Fibroblast of the conjunctiva (primary cell): ENCODE measurements at regions not wholly inside any gene's neighbourhood (a gene's known extent, or its start where the extent isn't known, plus 50 kb on each side); places are given as distances from the start of the nearest gene placed in this dataset.

Experiments used
- DNase-seq: peaks from one replicate; pipeline ENCODE4 v3.0.0-alpha.2; 2010; ENCODE audit warnings: low read depth

DNA sequence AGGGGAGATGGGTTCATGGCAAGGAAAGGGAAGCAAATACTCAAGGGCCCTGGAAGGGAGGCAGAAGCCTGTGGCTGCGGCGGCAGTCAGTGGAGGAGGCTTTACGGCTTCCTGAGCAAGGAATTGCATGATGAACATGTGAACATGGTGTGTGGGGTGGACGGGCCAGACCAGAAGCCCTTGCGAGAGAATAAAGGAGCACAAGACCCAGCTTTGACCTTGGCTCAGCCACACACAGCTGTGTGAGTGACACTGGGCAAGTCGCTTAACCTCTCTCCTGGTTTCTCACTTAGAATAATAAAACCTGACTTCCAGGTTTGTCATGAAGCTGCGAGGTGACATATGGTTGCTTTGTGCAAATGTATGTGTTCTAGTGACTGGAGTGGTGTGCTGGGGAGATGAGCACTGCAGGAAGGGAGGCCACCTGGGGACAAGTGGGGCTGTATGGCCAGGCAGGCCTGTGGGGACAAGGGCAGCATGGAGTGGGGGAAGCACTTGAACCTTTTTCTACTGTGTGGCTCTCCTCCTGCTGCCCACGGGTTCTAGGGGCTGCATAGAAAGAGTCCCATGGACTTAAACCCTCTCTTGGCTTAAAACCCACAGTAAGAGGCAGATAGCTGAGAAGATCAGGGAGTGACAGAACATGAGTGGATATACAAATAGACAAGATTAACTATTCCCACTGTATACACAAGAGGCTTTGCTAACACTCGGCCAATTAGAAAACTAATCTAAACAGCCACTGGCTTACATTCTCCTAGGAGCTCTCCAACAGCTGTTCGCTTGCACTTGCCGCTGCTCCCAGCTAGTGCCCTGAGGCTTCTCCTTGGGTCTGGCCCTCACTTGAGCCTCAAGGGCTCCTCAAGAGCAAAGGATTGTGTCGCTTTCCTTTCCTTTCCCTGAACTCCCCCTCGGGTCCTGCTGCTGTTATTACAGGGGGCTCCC is 67.3 kb upstream of the CDON start:
- DNase-seq: no peak

DNA sequence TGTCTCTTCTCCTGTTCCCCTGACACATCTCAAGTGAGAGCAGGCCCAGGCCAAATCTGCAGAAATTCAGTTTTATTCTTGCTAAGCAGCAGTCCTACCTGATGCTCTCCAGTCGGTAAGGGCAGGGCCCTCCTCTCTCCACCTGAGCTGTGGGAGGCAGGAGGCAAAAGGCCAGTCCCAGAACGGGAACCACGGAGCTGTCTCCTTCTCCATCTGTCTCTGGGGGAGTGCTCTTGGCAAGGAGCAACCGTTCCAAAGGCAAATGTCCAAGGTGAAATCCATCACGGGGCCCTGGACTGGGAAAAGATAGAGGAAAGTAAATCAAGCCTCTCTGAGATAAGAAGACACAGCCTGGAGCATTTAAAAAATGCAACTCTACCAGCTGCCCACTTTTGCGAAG is 65.2 kb upstream of the CDON start:
- DNase-seq: no peak

DNA sequence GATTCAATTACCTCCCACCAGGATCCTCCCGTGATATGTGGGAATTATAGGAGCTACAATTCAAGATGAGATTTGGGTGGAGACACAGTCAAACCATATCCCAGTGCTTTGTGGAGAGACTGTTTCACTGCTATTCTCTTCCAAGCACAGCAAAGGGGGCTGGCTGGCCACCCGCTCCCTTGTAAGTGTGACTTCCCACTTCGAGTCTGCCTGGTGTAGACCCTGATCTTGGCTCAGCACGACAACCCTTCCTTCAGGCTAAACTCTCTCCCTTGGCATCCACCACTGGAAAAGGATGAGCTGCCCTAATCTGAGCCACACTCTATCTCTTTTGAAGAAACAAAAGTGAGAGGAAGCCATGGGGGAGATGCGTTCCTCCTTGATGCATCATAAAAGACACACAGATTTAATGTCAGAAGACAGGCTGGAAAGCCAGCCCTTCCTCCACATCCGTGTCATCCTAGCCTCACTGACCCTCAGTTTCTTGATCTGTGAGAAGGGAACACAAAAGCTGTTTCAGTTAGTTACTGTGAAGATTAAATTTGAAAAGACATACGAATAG is 64.7 kb upstream of the CDON start:
- DNase-seq: no peak

DNA sequence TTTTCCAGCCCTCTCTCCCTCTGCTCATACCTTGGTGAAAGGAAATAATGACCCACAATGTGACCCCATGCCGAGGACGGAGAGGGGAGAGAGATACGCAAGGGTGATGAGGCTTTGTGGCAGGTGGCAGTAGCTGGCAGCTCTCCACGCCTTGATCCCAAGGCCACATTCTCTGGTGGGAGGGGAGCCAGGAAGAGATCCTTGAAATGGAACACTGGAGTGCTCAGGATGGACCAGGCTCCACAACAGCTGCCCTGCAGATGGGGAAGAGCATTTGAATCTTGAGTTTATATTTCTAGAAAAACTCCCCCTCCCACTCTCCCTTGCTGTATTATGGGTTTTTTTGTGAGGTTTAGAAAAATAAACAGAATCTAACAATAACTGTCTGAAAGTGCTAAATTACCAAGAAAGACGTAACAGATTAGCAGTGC is 61.6 kb upstream of the CDON start:
- DNase-seq: no peak

DNA sequence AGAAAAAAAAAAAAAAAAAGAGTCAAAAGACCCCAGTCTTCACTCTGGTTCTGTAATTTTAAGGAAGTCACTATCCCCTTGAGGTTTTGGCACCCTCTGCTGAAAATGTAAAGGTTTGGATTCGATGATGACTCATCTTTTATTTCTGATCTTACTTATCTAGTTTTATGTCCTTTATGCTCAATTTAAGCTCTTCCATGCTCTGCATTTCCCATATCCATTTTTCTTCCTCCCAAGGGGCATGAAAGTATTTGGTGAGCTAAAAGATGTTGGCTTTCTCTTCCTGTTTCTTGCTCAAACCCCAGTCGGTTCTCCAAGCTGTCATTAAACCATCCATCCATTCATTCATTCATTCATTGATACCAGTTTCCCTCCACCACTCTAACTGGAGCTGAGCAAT is 61.0 kb upstream of the CDON start:
- DNase-seq: no peak

DNA sequence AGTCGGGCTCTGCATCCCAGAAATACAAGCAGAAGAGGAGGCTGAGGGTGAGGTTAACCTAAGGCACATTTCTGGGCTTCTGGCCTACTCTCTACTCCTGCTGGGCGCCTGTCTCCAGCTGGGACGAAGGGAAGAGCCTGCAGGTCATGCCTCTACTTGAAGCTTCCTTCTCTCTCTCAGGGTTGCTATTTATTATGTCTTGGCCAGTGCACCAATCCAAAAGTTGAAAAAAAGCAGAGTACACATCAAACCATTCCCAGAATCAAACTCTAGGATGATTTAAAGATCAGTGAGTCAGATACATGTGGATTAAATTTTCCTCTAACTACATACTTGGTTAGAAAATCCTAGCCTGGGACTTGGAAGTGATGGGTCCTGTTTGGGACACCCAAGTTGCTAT is 60.2 kb upstream of the CDON start:
- no peak for DNase-seq

DNA sequence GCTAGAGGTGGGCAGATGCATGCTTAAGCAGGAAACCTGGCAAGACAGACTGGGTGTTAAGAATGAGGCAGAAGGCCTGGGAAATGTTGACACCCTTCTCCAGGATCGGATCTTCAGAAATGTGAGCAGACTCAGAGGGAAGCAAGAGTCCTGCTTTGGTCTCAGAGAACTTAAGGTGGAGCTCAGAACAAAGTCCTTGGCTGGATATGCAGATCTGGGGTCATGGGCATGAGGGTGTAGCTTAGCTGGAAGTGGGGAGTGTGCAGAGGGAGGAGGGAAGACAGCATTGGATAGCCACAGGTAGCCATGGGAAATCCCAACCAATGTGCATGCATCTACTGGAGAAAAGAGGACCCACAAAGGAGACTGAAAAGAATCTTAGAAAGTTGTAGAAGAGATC is 58.6 kb upstream of the CDON start:
- no peak for DNase-seq

DNA sequence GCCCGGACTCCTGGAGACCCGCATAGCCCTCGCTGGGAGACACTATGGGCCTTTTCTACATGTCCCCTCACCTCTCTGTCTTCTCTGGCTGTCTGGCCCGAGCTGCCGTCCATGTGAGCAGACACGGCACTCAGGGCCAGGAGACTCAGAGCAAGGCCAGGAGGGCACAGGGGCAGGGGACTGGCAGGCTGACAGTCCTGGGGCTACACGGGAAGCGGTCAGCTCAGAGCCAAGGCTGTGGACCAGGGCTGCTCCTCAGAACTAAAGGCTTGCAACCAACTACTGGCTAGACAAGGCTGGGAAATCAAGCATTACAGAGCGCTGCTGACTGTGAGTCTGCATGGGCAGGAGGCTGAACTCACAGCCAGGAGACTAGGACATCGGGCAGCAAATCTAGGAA is 56.1 kb upstream of the CDON start:
- DNase-seq: no peak

DNA sequence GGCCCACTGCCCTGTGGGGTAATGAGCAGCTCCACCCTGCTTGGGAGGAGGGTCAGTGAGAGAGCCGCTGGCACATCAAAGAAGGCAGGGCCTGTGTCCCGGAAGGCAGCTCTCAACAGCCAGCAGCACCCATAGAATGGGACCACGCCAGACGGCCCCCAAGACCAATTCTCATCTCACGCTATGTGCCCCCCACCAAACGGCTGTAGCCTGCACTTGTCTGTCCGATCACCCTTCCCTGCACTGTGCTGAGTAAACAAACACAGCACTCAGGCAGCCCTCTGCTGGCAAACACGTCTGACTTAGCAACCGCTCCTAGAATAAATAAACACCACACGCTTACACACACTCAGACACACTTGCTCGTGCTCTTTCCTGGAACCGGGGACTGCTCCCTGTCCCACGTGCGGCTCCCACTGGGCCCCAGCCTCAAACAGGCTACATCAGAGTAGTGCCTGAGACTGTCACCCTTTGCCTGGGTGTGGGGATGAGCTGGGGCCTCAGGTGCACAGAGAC is 53.2 kb upstream of the CDON start:
- DNase-seq: peak; percentile 86

DNA sequence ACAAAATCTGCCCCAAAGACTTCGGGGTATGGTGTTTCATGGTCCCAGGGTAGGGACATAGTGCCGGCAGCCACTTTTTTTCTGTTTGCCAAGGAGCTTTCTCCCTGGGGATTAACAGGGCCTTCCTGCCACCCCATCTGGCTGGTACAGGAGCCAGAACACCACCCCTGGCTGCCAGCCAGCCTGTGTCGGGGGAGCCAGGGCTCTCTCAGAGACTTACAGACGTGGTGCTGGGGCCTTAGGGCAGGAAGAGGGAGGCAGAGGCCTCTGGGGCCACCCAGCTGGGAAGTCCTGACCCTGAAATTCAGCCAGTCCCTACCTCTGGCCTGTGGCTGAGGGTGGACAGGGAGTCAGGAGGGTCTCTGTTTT is 52.4 kb upstream of the CDON start:
- no peak for DNase-seq

DNA sequence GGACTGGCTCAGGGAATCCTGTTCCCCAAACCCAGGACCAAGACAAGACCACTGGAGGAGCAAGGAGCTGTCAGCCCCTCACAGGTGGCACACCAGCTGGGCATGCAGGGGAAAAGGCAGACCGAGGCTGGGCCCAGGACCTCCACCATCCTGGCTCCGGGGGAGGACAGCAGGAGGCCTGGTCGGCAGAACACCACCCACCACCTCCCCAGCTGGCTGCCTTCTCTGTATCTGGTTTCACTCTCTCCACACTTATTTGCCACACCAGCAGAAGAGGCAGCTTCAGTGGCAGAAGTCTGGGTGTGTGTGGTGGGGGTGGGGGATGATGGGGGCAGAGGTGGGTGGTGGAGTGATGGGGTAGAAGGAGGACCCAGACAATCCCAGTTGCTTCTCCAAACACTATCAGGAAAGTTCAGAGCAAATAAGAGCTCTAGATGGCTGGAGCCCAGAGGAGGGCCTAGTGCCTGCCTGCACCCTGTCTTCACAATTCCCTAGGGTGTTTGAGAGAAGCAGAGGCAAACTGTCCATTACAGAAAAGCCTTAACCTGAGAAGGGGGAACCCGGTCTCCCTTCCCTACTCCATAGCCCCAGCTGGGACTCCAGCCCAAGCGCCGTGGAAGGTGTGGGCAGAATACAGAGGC is 51.9 kb upstream of the CDON start:
- no peak for DNase-seq

DNA sequence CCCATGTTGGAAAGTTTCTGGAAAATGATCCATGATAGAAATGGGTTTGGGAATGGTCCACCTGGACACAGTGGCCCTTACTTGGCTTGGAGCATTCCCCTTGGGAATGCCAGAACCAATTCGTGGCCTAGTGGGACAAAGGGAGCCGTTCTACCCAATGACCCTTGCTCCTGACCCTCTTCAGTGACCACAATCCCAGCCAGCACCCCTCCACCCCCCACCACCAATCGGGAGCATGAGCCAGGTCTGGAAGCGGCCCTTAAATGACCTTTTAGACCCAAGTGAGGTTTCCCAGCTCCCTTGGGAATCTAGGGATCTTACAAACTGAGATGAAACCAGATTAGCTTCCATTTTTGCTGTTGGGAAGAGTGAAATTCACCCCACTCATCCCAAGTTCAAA is 51.3 kb upstream of the CDON start:
- DNase-seq: no peak

DNA sequence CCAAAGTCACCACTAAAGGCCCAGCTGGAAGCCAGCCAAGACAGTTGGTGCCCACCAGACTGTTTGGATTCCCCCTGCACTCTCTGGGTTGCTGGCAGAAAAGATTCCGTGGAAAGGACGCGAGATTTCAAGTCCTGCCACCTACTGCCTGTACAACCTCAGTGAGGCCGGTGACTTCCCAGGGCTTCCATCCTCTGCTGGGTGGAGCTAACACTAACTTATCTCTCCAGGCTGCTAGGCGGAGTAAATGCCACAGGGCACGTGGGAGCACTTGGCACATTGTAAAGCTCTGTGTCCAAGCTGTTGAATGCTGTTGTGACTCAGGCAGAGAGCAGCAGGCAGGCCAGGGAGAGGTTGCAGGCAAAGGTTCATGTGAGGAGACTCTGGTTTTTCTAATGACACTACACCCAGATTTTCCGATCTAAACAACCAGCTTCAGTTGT is 50.9 kb upstream of the CDON start:
- peak; percentile 95 for DNase-seq

DNA sequence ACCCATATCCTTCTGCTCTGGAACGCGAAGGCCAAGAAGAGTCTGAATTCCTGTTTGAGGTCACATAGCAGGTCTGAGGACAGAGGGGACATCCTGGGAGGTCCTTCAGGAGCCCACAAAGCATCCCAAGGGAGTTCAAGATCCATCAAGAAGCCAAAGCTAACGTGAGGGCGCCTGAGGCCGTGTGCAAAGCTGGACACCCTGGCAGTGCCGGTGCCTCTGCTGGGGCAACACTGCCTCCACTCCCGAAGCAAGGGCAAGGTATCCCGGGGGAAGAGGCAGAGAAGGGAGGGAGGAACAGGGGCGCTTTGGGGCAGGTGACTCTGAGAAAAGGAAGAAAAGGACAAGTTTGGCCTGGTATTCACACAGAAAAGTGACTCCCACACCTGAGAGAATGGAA is 50.3 kb upstream of the CDON start:
- no peak for DNase-seq

DNA sequence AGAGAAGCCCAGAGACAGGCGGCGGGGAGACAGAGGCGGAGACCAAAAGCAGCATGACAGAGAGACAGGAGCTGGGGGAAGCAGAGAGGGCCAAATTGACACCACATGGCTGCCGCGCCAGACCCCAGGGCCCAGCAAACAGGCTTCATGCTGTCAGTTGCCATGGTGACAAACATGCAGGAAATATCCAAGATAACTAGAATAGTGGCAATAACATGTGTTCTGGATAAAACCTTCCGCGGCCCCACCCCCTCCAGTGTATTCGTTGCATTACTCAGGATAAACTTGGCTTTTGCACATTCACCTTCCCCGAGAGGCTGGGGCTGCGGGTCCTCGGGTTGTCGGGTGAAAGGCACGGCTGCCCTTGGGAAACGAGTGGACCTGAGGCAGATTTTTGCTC is 49.9 kb upstream of the CDON start:
- DNase-seq: peak; percentile 82
